PC-9 (cell line): ENCODE measurements at regions not wholly inside any gene's neighbourhood (a gene's known extent, or its start where the extent isn't known, plus 50 kb on each side); places are given as distances from the start of the nearest gene placed in this dataset.
A peak's percentile ranks its signal among the peaks of the same experiment; 100 is the strongest.

ENCODE experiments used
- BruUV-seq: library from RNA; stranded (reverse); fragments of 400-500 nt; replicated peaks from 2 replicates; lab custom pipeline; 2021; lab: Mats Ljungman, UMichigan
- CTCF ChIA-PET: fragments of 300-600 bp; sonication (Branson Sonifier 250); formaldehyde crosslinking; loops from one replicate; lab custom pipeline; 2022; ENCODE audit warnings: antibody characterized with exemption; lab: Charles Lee
- POLR2A ChIA-PET: fragments of 300-600 bp; sonication (Branson Sonifier 250); formaldehyde crosslinking; loops from one replicate; lab custom pipeline; 2022; ENCODE audit warnings: antibody characterized with exemption; ENCODE audit not compliant: unreplicated experiment; lab: Charles Lee
- DNase-seq, 2 experiments: peaks; one replicate each; pipeline versions ENCODE4 v3.0.0 to v3.0.0-alpha.2; 2015 to 2022; ENCODE audit warnings: mixed read lengths in 1 of 2
- H2AFZ ChIP-seq: fragments of 200-600 bp; sonication (generic); 2 replicates; pipeline ENCODE4 v1.8.1; 2017; ENCODE audit warnings: antibody characterized with exemption
- H3F3A ChIP-seq: fragments of 200-600 bp; sonication (generic); 2 replicates; pipeline ENCODE4 v1.8.1; 2017; ENCODE audit warnings: antibody characterized with exemption, mild to moderate bottlenecking, low read depth; ENCODE audit not compliant: insufficient read depth
- H3K27ac ChIP-seq: fragments of 200-600 bp; sonication (generic); 2 replicates; pipeline ENCODE4 v1.6.1; 2016; ENCODE audit warnings: mixed run types
- H3K27me3 ChIP-seq: fragments of 200-600 bp; sonication (generic); 2 replicates; pipeline ENCODE4 v1.6.1; 2016; ENCODE audit warnings: low read depth, mixed run types; ENCODE audit not compliant: insufficient read depth
- H3K36me3 ChIP-seq: fragments of 200-600 bp; sonication (generic); 2 replicates; pipeline ENCODE4 v1.6.1; 2016; ENCODE audit warnings: low read depth, mixed run types
- H3K4me1 ChIP-seq: fragments of 200-600 bp; sonication (generic); replicated peaks from 2 replicates; pipeline ENCODE4 v1.6.1; 2016; ENCODE audit warnings: mixed run types; ENCODE audit not compliant: insufficient read depth
- H3K4me2 ChIP-seq: fragments of 200-600 bp; sonication (generic); 2 replicates; pipeline ENCODE4 v1.6.1; 2017; ENCODE audit warnings: mixed run types
- H3K4me3 ChIP-seq: fragments of 200-600 bp; sonication (generic); 2 replicates; pipeline ENCODE4 v1.6.1; 2016; ENCODE audit warnings: mixed run types
- H3K79me2 ChIP-seq: fragments of 200-600 bp; sonication (generic); 2 replicates; pipeline ENCODE4 v1.6.1; 2017; ENCODE audit warnings: low read depth, mixed run types
- H3K9me2 ChIP-seq: fragments of 200-600 bp; sonication (generic); 2 replicates; pipeline ENCODE4 v1.8.1; 2017; ENCODE audit warnings: mild to moderate bottlenecking; ENCODE audit not compliant: insufficient read depth
- H3K9me3 ChIP-seq: fragments of 200-600 bp; sonication (generic); 2 replicates; pipeline ENCODE4 v1.8.1; 2016; ENCODE audit warnings: low read depth; ENCODE audit not compliant: insufficient read depth
- H4K20me1 ChIP-seq: fragments of 200-600 bp; sonication (generic); 2 replicates; pipeline ENCODE4 v1.8.1; 2017; ENCODE audit not compliant: insufficient read depth
- EZH2 ChIP-seq: fragments of 200-600 bp; sonication (generic); IDR thresholded peaks from 2 replicates; pipeline ENCODE4 v1.8.0; 2017; ENCODE audit warnings: antibody characterized with exemption, low read depth
- intact Hi-C: fragments of 100-400 bp; cut with micrococcal nuclease; formaldehyde crosslinking; loops from one replicate; pipeline ENCODE4 v1.10.0; 2022; ENCODE audit not compliant: unreplicated experiment
- TF ChIP-seq, protein P1 (sequence below): fragments of 200-600 bp; sonication (generic); conservative IDR thresholded peaks from 2 replicates; pipeline ENCODE4 v1.6.1; 2017; ENCODE audit warnings: mixed run types, antibody characterized with exemption, mild to moderate bottlenecking, moderate library complexity

DNA sequence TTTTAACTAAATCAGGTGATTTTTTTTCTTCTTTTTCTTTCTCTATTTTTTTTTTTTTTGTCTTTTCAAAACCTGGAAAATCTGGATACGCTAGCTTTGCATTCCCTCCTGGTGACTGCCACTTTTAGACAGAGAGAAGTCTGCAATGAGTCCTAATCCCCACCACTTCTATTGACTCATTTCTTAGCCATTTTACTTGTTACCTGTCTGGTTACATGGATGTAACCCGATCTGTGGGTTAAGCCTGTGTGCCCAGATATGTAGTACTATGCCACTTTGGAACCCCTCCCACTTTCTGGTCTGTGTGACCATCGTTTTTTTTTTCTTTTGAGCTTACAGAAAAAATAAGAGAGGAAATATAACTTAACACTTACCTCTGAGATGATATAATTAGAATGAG lies 817.8 kb upstream of the PCDH9 start:
- Histone ChIP-seq H3K9me2 (no peaks in the 10 kb centered on the region; the same call in 1 of the 2 replicates), H2AFZ (no peak overlapping the region), H3K36me3 (no peaks in the 10 kb centered on the region), H3K27ac (no peak overlapping the region), H3K4me1 (no peaks in the 10 kb centered on the region), H3F3A (no peaks in the 10 kb centered on the region), H3K27me3 (no peaks in the 10 kb centered on the region), H3K4me2 (no peak overlapping the region), H3K9me3 (no peaks in the 10 kb centered on the region), H3K79me2 (no peaks in the 10 kb centered on the region), H4K20me1 (no peaks in the 10 kb centered on the region), H3K4me3 (no peak overlapping the region)
- TF ChIP-seq, protein P1, sequence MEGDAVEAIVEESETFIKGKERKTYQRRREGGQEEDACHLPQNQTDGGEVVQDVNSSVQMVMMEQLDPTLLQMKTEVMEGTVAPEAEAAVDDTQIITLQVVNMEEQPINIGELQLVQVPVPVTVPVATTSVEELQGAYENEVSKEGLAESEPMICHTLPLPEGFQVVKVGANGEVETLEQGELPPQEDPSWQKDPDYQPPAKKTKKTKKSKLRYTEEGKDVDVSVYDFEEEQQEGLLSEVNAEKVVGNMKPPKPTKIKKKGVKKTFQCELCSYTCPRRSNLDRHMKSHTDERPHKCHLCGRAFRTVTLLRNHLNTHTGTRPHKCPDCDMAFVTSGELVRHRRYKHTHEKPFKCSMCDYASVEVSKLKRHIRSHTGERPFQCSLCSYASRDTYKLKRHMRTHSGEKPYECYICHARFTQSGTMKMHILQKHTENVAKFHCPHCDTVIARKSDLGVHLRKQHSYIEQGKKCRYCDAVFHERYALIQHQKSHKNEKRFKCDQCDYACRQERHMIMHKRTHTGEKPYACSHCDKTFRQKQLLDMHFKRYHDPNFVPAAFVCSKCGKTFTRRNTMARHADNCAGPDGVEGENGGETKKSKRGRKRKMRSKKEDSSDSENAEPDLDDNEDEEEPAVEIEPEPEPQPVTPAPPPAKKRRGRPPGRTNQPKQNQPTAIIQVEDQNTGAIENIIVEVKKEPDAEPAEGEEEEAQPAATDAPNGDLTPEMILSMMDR, result no peak
- TF ChIP-seq EZH2, result no peak
- ChIA-PET CTCF (interaction anchor here (1.0 kb wide), 1 partner anchor 30 kb away, joined by 3 read pairs; no protein-coding TSS in a partner anchor), POLR2A (interaction anchor here (0.6 kb wide), 1 partner anchor 210 kb away, joined by 10 read pairs; no protein-coding TSS in a partner anchor)
- intact Hi-C loops, result loop anchor here (10.0 kb wide), 1 partner anchor 207 kb away; no protein-coding TSS in a partner anchor
- no TSS peak for BruUV-seq
- peak; percentile 35 to 52 for DNase-seq

DNA sequence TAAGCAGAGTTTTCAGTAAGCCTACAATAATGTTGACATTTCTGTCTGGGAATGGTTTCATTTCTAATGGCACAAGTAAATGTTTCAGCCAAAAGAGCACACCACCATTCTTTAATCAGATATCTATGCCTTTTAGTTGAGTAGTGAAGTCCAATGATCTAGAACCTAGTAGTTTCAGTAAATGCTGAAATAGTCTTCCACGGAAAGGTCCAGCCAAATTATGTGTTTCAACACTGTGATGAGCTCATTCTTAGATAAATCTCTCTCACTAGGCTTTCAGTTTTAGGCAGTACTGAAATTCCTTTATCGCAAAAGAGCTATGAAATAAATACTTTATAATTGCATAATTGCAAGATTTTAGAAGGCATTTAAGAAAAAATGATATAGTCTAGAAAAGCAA lies 816.8 kb upstream of the PCDH9 start:
- Histone ChIP-seq H3K79me2 (no peaks in the 10 kb centered on the region), H3F3A (no peaks in the 10 kb centered on the region), H3K9me3 (no peaks in the 10 kb centered on the region), H4K20me1 (no peaks in the 10 kb centered on the region), H2AFZ (no peak overlapping the region), H3K9me2 (no peaks in the 10 kb centered on the region; the same call in 1 of the 2 replicates), H3K27me3 (no peaks in the 10 kb centered on the region), H3K4me2 (no peak overlapping the region), H3K36me3 (no peaks in the 10 kb centered on the region), H3K4me3 (no peak overlapping the region), H3K4me1 (no peaks in the 10 kb centered on the region), H3K27ac (no peak overlapping the region)
- TF ChIP-seq EZH2, result no peak
- TF ChIP-seq, protein P1, result no peak
- POLR2A ChIA-PET, result no interaction called here
- DNase-seq, result no peak
- no TSS peak for BruUV-seq
- intact Hi-C loops, result loop anchor here (10.0 kb wide), 1 partner anchor 208 kb away; no protein-coding TSS in a partner anchor
- CTCF ChIA-PET, result no interaction called here

DNA sequence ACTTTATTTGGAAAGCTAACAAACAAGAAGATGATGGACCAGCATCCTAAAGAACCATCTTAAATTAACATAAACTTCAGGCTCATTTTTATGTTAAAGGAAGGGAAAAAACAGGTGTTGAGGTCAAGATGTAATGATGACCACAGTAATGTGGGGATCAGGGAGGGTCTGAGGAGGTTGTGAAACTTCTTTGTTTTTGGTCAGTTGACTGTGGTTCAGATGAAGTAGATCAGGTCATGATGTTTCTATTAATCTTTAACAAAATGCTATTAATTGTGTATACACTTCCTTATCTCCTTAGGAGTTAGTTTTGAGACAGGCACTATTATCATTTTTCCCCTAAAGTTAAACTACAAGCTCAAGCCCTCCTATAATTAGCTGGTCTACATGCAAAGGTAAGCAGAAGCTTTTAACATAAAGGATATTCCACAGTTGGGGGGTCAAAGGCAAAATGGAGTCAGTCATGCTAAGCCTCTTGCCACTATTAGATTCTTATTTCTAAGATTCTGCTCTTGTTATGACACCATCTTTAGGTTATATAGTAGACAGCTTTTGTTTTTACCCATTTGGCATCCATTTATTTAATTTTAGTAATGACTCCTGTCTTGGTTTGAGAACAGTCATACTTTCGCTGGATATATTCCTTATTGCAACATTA lies 800.1 kb upstream of the PCDH9 start:
- no peak overlapping the region for H3K27ac ChIP-seq
- no peaks in the 10 kb centered on the region for H3K9me3 ChIP-seq
- no peaks in the 10 kb centered on the region for H3K79me2 ChIP-seq
- H3K9me2 ChIP-seq, result no peaks in the 10 kb centered on the region
- H4K20me1 ChIP-seq, result no peaks in the 10 kb centered on the region
- H3K36me3 ChIP-seq, result no peaks in the 10 kb centered on the region
- ChIA-PET POLR2A (no interaction called here), CTCF (no interaction called here)
- BruUV-seq, result no TSS peak
- no peak for DNase-seq
- H3K4me1 ChIP-seq, result no peaks in the 10 kb centered on the region
- H2AFZ ChIP-seq, result no peak overlapping the region
- H3K4me3 ChIP-seq, result no peak overlapping the region
- no peaks in the 10 kb centered on the region; the same call in 1 of the 2 replicates for H3F3A ChIP-seq
- intact Hi-C loops, result no loop called here
- no peak overlapping the region for H3K4me2 ChIP-seq
- TF ChIP-seq, protein P1, result no peak
- no peak for TF ChIP-seq EZH2
- no peaks in the 10 kb centered on the region for H3K27me3 ChIP-seq
